ENCODE measurements at regions not wholly inside any gene's neighbourhood (a gene's known extent, or its start where the extent isn't known, plus 50 kb on each side); places are given as distances from the start of the nearest gene placed in this dataset.

- TF ChIP-seq EZH2phosphoT487 (IDR thresholded peaks at IDR 0.05; ENCODE audit: borderline replicate concordance) (no peak), CTCF (IDR thresholded peaks at IDR 0.05 in 2 of 3, conservative IDR thresholded peaks at IDR 0.05 in 1 of 3; ENCODE audit: borderline replicate concordance in 1 of 3, insufficient read depth in 1 of 3, low read depth in 2 of 3, low read length in 2 of 3) (no peak), ZBTB33 (IDR thresholded peaks at IDR 0.05; ENCODE audit: extremely low read depth, insufficient replicate concordance, low read length) (no peak), RAD21 (IDR thresholded peaks at IDR 0.05; ENCODE audit: low read depth) (no peak), EZH2 (IDR thresholded peaks at IDR 0.05) (no peak), FOSL1 (IDR thresholded peaks at IDR 0.05; ENCODE audit: low read depth) (no peak; the same call in 1 of the 2 replicates), MAX (IDR thresholded peaks at IDR 0.05) (no peak), CEBPB (IDR thresholded peaks at IDR 0.05; ENCODE audit: low read depth) (no peak), ELF1 (IDR thresholded peaks at IDR 0.05; ENCODE audit: borderline replicate concordance, low read depth) (no peak), REST (IDR thresholded peaks at IDR 0.05; ENCODE audit: low read depth) (no peak), POLR2A (IDR thresholded peaks at IDR 0.05; ENCODE audit: borderline replicate concordance, extremely low read depth, insufficient read depth, insufficient read length) (no peak)
Measured at GRCh38 chr9:29078063-29078666, 1504.9 kb upstream of the C9orf72 start.
